ENCODE measurements at regions not wholly inside any gene's neighbourhood (a gene's known extent, or its start where the extent isn't known, plus 50 kb on each side); places are given as distances from the start of the nearest gene placed in this dataset.

GRCh38 chr4:27270435-27270834, 409.8 kb downstream of the STIM2 start:
- TF ChIP-seq CTCF (IDR thresholded peaks at IDR 0.05; ENCODE audit: insufficient read depth, missing control alignments), result no peak
- DNase-seq (ENCODE audit: insufficient read length, low spot score) (no peak), FAIRE-seq (no peak)

DNA sequence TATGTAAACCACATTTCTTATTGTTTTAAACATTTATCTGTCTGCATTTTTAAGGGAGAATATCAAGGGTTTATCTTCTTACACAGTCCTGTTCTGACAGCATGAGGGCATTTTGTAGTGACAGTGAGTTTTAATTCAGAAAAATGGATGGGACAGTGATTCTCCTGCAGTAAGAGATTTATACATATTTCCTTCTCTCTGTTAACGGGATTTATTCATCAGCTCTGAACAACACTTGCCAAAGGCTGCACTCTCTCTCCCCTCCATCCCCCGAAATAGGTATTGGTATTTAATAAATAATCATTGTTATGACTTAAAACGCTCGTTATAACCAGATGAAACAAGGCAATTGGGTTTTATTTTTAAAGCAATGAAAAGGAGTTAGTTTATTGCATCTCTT, 410.9 kb downstream of the STIM2 start:
- FAIRE-seq (no peak), DNase-seq (ENCODE audit: insufficient read length, low spot score) (no peak)
- no peak for TF ChIP-seq CTCF (IDR thresholded peaks at IDR 0.05; ENCODE audit: insufficient read depth, missing control alignments)

GRCh38 chr4:27272217-27272616, 411.6 kb downstream of the STIM2 start:
- no peak for DNase-seq (ENCODE audit: insufficient read length, low spot score)
- FAIRE-seq, result no peak
- TF ChIP-seq CTCF (IDR thresholded peaks at IDR 0.05; ENCODE audit: insufficient read depth, missing control alignments), result no peak

DNA sequence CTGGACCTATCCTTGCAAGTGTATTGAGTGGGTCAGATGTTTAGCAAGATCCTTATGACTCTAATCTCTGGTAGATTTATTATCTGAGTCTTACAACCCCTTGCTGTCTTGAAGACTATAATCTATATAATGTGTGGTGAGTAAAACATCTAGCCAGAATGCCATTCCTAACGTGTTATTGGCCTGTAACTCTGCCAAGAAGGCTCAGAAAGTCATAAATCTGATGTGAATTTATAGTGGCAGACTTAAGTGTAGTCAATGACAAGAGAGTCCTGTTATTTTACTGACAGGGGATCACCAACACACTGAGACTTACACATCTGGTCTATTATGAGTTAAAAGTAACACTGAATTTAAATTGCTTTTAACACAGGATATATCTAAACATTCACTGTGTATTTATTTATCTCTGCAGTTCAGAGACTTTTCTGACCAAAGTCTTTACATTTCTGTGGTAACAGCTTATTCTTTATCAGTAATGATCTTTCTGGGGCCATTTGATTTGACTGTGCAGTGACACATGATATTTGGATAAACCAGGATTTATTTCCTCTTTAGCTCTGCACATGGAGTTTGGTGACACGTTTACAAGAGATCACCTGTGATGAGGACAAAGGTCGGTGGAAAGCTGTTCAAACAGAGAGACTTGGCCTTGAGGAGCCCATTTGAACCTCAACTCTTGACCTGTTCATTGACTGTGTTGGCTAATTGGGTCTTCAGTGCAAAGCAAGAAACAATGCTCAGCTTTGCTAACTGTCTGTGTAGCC, 415.8 kb downstream of the STIM2 start:
- FAIRE-seq (no peak), DNase-seq (ENCODE audit: insufficient read length, low spot score) (no peak)
- TF ChIP-seq CTCF (IDR thresholded peaks at IDR 0.05; ENCODE audit: insufficient read depth, missing control alignments), result no peak

- FAIRE-seq (no peak), DNase-seq (ENCODE audit: insufficient read length, low spot score) (no peak)
- TF ChIP-seq CTCF (IDR thresholded peaks at IDR 0.05; ENCODE audit: insufficient read depth, missing control alignments), result no peak
These were observed 418.2 kb downstream of the STIM2 start for GRCh38 chr4:27278615-27279375.

DNA sequence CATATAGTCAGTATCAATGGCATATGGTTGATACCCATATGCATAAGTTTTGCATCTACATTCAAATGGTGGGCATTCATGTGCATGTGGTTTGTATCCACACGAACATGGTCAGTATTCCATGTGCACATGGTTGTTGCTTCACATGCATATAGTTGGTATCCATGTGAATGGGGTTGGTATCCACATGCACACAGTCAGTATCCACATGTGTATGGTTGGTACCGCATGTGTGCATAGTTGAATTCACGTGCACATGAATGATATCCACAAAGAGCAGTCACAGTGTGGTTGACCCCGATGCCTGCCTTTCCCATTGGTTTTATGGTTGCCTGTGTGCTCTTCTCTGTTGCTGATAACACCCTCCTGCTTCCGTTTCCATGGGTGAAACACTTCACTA, 427.9 kb downstream of the STIM2 start:
- TF ChIP-seq CTCF (IDR thresholded peaks at IDR 0.05; ENCODE audit: insufficient read depth, missing control alignments), result no peak
- DNase-seq (ENCODE audit: insufficient read length, low spot score) (no peak), FAIRE-seq (no peak)

- FAIRE-seq (no peak), DNase-seq (ENCODE audit: insufficient read length, low spot score) (no peak)
- no peak for TF ChIP-seq CTCF (IDR thresholded peaks at IDR 0.05; ENCODE audit: insufficient read depth, missing control alignments)
These were observed 429.1 kb downstream of the STIM2 start for GRCh38 chr4:27289704-27290103.
